NCI-H146 treated with DMSO at 0.1 percent for 48 hours (cell line): ENCODE measurements at regions not wholly inside any gene's neighbourhood (a gene's known extent, or its start where the extent isn't known, plus 50 kb on each side); places are given as distances from the start of the nearest gene placed in this dataset.
"Not testable (repeated sequence)": the region's sequence is repeated elsewhere in the genome, so short reads cannot be mapped to it uniquely, and the experiment has no call there.

Experiments
- DNase-seq: peaks from one replicate; lab custom pipeline; 2025; ENCODE audit not compliant: unreplicated experiment; lab: John Stamatoyannopoulos, UW

GRCh38 chr18:47729356-47729755, 201.1 kb downstream of the SMAD2 start:
- no peak for DNase-seq

GRCh38 chr18:47728921-47729320, 201.5 kb downstream of the SMAD2 start:
- no peak for DNase-seq

- no peak for DNase-seq
Observed at GRCh38 chr18:47727409-47727808, 203.1 kb downstream of the SMAD2 start.

- no peak for DNase-seq
Observed at GRCh38 chr18:47726550-47726949, 203.9 kb downstream of the SMAD2 start.

DNA sequence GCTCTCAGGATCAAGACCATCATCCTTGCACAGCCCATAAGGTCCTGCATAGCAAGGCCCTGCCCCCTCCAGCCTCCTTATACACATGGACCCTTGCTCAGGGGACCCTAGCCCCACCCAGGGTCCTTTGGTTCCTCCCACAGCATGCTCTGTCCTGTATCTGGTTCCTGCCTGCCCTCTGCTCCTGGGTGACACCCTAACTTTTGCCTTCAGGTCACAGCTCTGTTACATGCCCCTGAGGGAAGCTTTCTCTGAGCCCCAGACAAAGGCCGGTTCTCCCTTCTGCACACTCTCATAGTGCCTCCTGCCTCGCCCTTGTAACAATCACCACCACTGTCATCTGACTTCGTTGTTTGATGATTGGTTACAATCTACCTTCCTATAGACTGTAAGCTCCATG, 204.8 kb downstream of the SMAD2 start:
- DNase-seq: no peak

DNA sequence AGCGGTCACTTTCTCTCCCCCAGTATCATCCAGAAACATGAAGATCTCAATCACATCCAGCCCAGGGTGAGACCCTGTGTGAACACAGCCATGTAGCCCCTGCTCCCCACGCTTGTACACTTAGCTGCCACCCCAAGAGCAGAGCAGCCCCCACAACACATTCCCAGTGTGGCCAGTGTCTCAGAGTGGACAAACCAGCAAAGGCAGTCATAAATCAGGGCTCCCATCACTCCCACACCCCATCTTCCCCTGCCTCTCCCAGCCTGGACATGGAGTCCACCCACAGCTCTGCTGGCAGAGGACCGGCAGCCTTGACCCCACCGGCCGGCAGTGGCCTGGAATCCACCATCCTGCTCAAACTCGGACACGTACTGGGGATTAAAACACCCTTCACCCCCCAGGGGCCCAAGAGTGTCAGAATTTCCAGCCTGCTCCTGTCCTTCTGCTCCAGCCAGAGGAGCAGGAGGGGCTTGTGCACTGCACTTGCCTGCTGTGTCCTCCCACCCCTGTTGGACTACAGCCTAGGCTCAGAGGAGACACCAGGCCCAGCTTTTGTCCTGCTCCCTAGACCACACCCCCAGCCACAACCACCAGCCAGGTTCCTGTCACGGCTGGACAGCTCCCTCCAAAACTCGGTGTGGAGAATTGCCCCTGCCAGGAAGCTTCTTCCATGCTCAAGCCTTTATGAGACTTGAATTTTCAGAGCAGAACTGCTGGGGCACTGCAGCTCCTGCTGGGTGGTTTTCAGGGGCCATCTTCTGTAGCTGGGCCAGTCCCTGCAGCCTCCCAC, 206.1 kb downstream of the SMAD2 start:
- DNase-seq: no peak

DNA sequence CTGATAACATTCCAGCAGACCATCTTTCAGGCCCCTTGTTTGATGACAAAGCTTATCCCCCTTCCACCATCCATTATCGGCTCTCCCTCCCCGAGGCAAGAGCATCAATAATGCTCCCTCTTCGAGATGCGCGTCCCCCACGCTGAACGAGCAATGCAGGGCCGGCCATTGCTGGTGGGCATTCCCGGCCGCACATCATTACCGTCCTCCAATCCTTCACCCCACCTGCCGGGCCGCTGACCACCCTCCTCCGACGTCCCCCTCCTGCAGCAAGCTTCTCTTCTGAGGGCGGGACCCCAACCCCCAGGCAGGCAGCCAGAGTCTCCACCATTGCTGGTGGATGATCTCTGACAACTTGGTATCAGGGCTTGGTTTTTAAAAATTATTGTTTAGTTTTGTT, 208.6 kb downstream of the SMAD2 start:
- no peak for DNase-seq

DNA sequence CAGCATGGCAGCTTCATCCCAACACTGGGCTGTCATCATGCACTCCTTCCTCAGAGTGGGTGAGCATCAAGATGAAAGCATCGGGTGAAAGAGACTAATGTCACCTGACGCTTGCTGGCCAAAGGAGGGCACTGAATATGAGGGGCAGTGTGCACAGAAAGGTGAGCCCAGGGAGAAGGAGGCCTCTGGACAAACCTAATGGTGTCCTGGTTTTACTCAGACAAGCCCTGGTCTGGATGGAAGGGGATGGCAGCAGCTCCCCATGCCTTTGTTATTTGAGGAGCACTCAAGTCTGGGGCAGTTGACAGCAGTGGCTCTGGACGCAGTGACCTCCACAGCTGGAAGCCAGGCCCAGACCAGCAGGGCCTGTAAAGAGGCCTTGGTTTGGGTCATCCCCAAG, 209.7 kb downstream of the SMAD2 start:
- no peak for DNase-seq

DNA sequence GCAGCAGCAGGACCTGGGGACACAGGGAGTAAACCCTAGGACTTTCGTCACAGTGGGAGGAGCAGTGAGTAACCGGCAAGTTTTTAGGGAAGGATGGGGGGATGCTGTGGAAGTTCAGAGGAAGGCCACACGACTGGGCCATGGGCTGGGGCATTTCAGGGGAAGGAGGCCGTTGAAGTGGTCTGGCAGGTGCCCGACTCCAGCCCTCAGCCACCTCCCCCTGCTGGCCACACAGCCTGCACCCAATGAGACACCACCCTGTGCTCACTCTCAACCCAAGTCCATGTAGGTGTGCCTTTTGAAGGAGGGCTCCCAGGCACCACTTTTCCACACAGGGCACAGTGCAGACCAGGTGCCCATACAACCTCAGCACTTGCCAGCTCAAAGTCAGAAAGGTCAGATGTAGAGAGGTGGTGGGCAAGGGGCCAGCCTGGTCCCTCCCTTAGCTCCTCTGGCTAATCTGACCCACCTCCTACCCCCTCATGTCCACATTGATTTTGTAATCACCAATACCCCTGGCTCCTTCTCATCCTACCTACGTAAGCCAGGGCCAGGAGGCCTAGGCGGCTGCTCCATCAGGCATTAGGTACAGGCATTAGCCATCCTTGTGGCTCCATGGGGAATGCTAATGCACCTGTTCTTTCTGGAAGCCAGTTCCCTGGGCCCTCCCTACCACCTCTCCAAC, 211.2 kb downstream of the SMAD2 start:
- no peak for DNase-seq

DNA sequence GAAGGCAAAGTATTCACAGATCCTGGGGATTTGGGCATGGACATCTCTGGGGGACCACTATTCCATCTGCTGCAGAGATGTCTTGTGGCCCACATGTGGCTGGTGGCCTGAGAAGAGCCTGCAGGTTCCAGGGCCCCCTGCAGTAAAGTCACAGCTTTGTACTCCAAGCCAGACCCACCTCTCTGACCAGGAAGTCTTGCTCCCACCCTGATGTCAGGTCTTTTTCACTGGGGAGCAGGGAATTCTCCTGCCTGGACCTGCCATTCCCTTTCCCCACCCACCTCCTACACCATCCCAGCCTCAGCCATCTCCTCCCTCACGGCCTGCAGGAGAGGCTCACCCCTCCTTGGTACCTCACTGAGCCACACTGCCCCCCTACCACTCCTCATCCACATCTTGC, 211.8 kb downstream of the SMAD2 start:
- DNase-seq: no peak

GRCh38 chr18:47717257-47717656, 213.2 kb downstream of the SMAD2 start:
- no peak for DNase-seq

- DNase-seq: no peak
Observed at GRCh38 chr18:47716632-47717185, 213.8 kb downstream of the SMAD2 start.

GRCh38 chr18:47710451-47710850, 220.0 kb downstream of the SMAD2 start:
- no peak for DNase-seq

GRCh38 chr18:47709556-47709955, 220.9 kb downstream of the SMAD2 start:
- no peak for DNase-seq

GRCh38 chr18:47708206-47708605, 222.3 kb downstream of the SMAD2 start:
- no peak for DNase-seq

- peak; percentile 44 for DNase-seq
Observed at GRCh38 chr18:47701134-47701533, 229.3 kb downstream of the SMAD2 start.

DNA sequence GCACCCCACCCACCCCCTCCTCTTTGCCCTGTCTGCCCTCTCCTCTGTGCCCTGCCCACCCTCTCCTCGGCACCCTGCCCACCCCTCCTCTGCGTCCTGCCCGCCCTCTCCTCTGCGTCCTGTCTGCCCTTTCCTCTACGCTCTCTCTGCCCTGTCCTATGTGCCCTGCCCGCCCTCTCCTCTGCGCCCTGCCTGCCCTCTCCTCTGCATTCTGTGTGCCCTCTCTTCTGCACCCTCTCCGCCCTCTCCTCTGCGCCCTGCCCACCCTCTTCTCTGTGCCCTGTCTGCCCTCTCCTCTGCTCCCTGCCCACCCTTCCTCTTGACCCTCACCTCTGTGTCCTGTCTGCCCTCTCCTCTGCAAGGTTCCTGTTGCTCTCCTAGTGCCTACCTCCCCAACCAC, 233.6 kb downstream of the SMAD2 start:
- DNase-seq: no peak

GRCh38 chr18:47691611-47692010, 238.8 kb downstream of the SMAD2 start:
- DNase-seq: no peak

DNA sequence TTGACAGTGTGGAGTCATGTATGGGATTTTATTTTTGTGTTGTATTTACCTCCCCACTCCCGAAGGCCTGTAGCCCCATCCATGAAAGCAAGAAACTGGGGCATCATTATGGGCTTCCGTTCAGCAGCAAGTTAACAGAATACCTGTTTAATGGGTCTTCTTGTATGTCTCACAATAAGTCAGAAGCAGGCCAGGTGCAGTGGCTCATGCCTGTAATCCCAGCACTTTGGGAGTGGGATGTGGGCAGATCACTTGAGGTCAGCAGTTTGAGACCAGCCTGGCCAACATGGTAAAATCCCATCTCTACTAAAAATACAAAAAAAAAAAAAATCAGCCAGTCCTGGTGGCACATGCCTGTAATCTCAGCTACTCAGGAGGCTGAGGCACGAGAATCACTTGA, 239.7 kb downstream of the SMAD2 start:
- not testable (repeated sequence) for DNase-seq

DNA sequence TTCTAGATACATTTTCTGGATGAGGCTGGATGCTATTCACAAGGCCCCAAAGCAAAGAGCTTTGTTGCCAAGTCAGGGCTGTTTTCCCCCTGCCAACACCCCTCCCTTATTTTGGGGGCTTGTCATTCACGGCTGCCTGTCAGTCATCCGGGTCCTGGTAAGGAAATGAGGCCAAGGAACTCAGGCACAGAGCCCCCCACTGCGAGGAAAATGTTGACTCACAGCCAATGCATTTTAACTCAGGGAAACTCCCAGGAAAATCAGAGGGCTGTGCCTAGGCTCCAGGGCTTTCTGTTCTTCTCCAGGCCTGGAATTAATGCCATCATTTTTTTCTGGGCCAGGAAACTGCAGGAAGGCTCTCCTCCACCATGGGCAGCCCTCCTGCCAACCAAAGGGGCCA, 241.1 kb downstream of the SMAD2 start:
- DNase-seq: no peak

GRCh38 chr18:47686806-47687205, 243.7 kb downstream of the SMAD2 start:
- no peak for DNase-seq

DNA sequence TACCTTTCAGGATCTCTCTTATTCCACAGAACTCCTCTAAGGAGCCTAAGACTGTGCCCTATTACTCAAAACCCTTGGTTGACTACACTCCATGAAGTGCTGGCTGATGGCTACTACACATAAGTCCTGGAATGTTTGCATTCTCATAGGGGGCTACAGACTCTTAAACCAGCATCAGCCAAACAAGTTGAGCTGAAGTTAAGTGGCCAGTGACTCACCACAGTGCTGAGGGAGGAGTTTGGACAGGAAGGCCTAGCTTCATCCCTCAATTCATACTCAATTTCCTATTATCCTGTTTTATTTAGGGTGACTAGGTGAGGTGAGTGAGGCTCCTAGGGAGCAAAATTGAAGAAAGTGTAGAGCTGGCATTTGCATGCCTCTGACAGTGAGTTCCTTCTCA, 246.7 kb downstream of the SMAD2 start:
- DNase-seq: no peak
